ENCODE measurements at regions not wholly inside any gene's neighbourhood (a gene's known extent, or its start where the extent isn't known, plus 50 kb on each side); places are given as distances from the start of the nearest gene placed in this dataset.

- intact Hi-C loops (cut with micrococcal nuclease), result no loop called here
- ChIA-PET CTCF (no interaction called here), POLR2A (no interaction called here), RAD21 (ENCODE audit: low non-redundant PET in 1 of 2, low total read pairs in 2 of 2, uncharacterized antibody in 2 of 2, unreplicated experiment in 2 of 2) (no interaction called here)
- Histone ChIP-seq H3K4me3 (replicated peaks in 1 of 2; ENCODE audit: low read depth in 1 of 2, low read length in 2 of 2) (no peak overlapping the region), H3K4me2 (ENCODE audit: low read length) (no peak overlapping the region), H3K4me1 (ENCODE audit: control insufficient read depth in 1 of 2, insufficient read depth in 2 of 2, low read length in 2 of 2) (no peaks in the 10 kb centered on the region), H3K27ac (ENCODE audit: low read depth, low read length) (no peak overlapping the region), H3K27me3 (ENCODE audit: insufficient read depth, low read length) (no peaks in the 10 kb centered on the region), H3K79me2 (ENCODE audit: insufficient read depth, low read length) (no peaks in the 10 kb centered on the region), H3K36me3 (ENCODE audit: control insufficient read depth in 1 of 2, insufficient read depth in 2 of 2, low read length in 2 of 2) (no peaks in the 10 kb centered on the region), H4K20me1 (ENCODE audit: insufficient read depth) (no peaks in the 10 kb centered on the region), H2AFZ (ENCODE audit: low read depth, low read length, poor library complexity, severe bottlenecking) (no peak overlapping the region), H3K9me3 (ENCODE audit: control insufficient read depth in 1 of 2, insufficient read depth in 1 of 2, low read depth in 1 of 2, low read length in 2 of 2) (no peaks in the 10 kb centered on the region), H3K9ac (ENCODE audit: low read length) (no peak overlapping the region), H3K9me2 (ENCODE audit: insufficient read depth) (no peaks in the 10 kb centered on the region)
- ATAC-seq (no peak), DNase-seq (ENCODE audit: low read depth, low spot score) (no peak)
- TF ChIP-seq POLR2AphosphoS5 (IDR thresholded peaks at IDR 0.05; ENCODE audit: low read depth, low read length) (no peak), SIN3A (IDR thresholded peaks at IDR 0.05; ENCODE audit: low read depth) (no peak), FOSL1 (IDR thresholded peaks at IDR 0.05; ENCODE audit: low read depth) (no peak), EGR1 (IDR thresholded peaks at IDR 0.05; ENCODE audit: low read depth) (no peak), ZFX (IDR thresholded peaks at IDR 0.05) (no peak), ATF3 (IDR thresholded peaks at IDR 0.05) (no peak), YY1 (IDR thresholded peaks at IDR 0.05; ENCODE audit: extremely low read depth, insufficient replicate concordance, low read depth, low read length) (no peak), POLR2A (IDR thresholded peaks at IDR 0.05; ENCODE audit: borderline replicate concordance, extremely low read depth, insufficient read depth, insufficient read length) (no peak), RAD21 (IDR thresholded peaks at IDR 0.05; ENCODE audit: low read depth) (no peak), ELF1 (IDR thresholded peaks at IDR 0.05; ENCODE audit: borderline replicate concordance, low read depth) (no peak), CEBPB (IDR thresholded peaks at IDR 0.05; ENCODE audit: low read depth) (no peak)
- TF ChIP-seq, protein P1, sequence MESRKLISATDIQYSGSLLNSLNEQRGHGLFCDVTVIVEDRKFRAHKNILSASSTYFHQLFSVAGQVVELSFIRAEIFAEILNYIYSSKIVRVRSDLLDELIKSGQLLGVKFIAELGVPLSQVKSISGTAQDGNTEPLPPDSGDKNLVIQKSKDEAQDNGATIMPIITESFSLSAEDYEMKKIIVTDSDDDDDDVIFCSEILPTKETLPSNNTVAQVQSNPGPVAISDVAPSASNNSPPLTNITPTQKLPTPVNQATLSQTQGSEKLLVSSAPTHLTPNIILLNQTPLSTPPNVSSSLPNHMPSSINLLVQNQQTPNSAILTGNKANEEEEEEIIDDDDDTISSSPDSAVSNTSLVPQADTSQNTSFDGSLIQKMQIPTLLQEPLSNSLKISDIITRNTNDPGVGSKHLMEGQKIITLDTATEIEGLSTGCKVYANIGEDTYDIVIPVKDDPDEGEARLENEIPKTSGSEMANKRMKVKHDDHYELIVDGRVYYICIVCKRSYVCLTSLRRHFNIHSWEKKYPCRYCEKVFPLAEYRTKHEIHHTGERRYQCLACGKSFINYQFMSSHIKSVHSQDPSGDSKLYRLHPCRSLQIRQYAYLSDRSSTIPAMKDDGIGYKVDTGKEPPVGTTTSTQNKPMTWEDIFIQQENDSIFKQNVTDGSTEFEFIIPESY (IDR thresholded peaks at IDR 0.05; ENCODE audit: extremely low read depth, insufficient replicate concordance, low read length), result no peak
- BruUV-seq (replicated peaks), result no TSS peak
These were observed 301.7 kb downstream of the CENPW start for GRCh38 chr6:126641641-126642040.
